ENCODE measurements at regions not wholly inside any gene's neighbourhood (a gene's known extent, or its start where the extent isn't known, plus 50 kb on each side); places are given as distances from the start of the nearest gene placed in this dataset.
"Not testable (repeated sequence)": the region's sequence is repeated elsewhere in the genome, so short reads cannot be mapped to it uniquely, and the experiment has no call there.

GRCh38 chr5:120949596-120949995 is 485.5 kb downstream of the PRR16 start:
- TF ChIP-seq, protein P1, sequence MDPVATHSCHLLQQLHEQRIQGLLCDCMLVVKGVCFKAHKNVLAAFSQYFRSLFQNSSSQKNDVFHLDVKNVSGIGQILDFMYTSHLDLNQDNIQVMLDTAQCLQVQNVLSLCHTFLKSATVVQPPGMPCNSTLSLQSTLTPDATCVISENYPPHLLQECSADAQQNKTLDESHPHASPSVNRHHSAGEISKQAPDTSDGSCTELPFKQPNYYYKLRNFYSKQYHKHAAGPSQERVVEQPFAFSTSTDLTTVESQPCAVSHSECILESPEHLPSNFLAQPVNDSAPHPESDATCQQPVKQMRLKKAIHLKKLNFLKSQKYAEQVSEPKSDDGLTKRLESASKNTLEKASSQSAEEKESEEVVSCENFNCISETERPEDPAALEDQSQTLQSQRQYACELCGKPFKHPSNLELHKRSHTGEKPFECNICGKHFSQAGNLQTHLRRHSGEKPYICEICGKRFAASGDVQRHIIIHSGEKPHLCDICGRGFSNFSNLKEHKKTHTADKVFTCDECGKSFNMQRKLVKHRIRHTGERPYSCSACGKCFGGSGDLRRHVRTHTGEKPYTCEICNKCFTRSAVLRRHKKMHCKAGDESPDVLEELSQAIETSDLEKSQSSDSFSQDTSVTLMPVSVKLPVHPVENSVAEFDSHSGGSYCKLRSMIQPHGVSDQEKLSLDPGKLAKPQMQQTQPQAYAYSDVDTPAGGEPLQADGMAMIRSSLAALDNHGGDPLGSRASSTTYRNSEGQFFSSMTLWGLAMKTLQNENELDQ (tag by site-specific recombination; IDR thresholded peaks at IDR 0.05; ENCODE audit: low read depth) = not testable (repeated sequence)
- not testable (repeated sequence) for TF ChIP-seq ZNF664 (tag by site-specific recombination; IDR thresholded peaks at IDR 0.05); GFI1B (tag by site-specific recombination; IDR thresholded peaks at IDR 0.05); ZFP3 (tag by site-specific recombination; IDR thresholded peaks at IDR 0.05; ENCODE audit: low read depth); ZNF416 (tag by site-specific recombination; IDR thresholded peaks at IDR 0.05); CTCF (tag by site-specific recombination; IDR thresholded peaks at IDR 0.05); SCRT2 (tag by site-specific recombination; IDR thresholded peaks at IDR 0.05); ZNF221 (tag by site-specific recombination; IDR thresholded peaks at IDR 0.05; ENCODE audit: borderline replicate concordance); PRDM10 (tag by site-specific recombination; IDR thresholded peaks at IDR 0.05); ZNF155 (tag by site-specific recombination; IDR thresholded peaks at IDR 0.05); ZNF24 (tag by site-specific recombination; IDR thresholded peaks at IDR 0.05); ZBTB7A (tag by site-specific recombination; IDR thresholded peaks at IDR 0.05; ENCODE audit: low read depth); ZNF585B (tag by site-specific recombination; IDR thresholded peaks at IDR 0.05)
- TF ChIP-seq, protein P2, sequence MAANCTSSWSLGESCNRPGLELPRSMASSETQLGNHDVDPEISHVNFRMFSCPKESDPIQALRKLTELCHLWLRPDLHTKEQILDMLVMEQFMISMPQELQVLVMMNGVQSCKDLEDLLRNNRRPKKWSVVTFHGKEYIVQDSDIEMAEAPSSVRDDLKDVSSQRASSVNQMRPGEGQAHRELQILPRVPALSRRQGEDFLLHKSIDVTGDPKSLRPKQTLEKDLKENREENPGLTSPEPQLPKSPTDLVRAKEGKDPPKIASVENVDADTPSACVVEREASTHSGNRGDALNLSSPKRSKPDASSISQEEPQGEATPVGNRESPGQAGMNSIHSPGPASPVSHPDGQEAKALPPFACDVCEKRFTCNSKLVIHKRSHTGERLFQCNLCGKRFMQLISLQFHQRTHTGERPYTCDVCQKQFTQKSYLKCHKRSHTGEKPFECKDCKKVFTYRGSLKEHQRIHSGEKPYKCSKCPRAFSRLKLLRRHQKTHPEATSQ (tag by site-specific recombination; IDR thresholded peaks at IDR 0.05) = not testable (repeated sequence)
